Neural crest cell (in vitro differentiated cells): ENCODE measurements at regions not wholly inside any gene's neighbourhood (a gene's known extent, or its start where the extent isn't known, plus 50 kb on each side); places are given as distances from the start of the nearest gene placed in this dataset.

Experiments
- DNase-seq: peaks from one replicate; pipeline ENCODE4 v3.0.0; 2021; ENCODE audit warnings: low read depth, mixed read lengths, low spot score
- H3K27ac Mint-ChIP-seq: one replicate; pipeline ENCODE4 v1.8.0; 2021; ENCODE audit warnings: mild to moderate bottlenecking, mixed read lengths; ENCODE audit not compliant: unreplicated experiment
- H3K27me3 Mint-ChIP-seq: 2 replicates; pipeline ENCODE4 v1.8.0; 2021; ENCODE audit warnings: low read depth, mild to moderate bottlenecking, mixed read lengths
- H3K36me3 Mint-ChIP-seq: 2 replicates; pipeline ENCODE4 v1.8.0; 2021; ENCODE audit warnings: low read depth, mild to moderate bottlenecking, mixed read lengths
- H3K4me1 Mint-ChIP-seq: 2 replicates; pipeline ENCODE4 v1.8.0; 2021; ENCODE audit warnings: mixed read lengths
- H3K4me3 Mint-ChIP-seq: one replicate; pipeline ENCODE4 v1.8.0; 2021; ENCODE audit warnings: mild to moderate bottlenecking, mixed read lengths
- H3K9me3 Mint-ChIP-seq: 2 replicates; pipeline ENCODE4 v1.8.0; 2021; ENCODE audit warnings: mixed read lengths
- TF ChIP-seq, protein P1 (sequence below): fragments of 200-600 bp; sonication (generic); conservative IDR thresholded peaks from 2 replicates; pipeline ENCODE4 v1.5.0; 2021; ENCODE audit warnings: antibody characterized with exemption, mild to moderate bottlenecking

DNA sequence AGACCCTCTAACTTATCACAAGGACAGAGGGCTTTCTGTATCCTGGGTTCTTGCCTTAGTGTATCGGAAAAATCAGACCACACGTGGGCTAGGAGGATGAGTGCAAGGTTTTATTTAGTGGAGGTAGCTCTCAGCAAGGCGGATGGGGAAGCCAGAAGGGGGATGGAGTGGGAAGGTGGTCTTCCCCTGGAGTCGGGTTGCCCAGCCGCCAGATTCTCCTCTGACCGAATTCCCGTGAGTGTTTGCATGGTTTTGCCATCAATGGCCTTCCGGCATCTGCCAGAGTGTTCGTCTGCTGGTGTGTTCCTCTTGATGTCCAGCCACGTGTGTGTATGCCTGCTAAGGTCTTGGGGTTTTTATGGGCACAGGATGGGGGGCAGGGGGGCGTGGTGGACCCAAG lies 1335.1 kb upstream of the SPRY2 start:
- no peak for DNase-seq
- no peaks in the 10 kb centered on the region for H3K9me3 Mint-ChIP-seq
- H3K4me3 Mint-ChIP-seq: no peak overlapping the region
- no peaks in the 10 kb centered on the region for H3K36me3 Mint-ChIP-seq
- H3K27ac Mint-ChIP-seq: no peak overlapping the region
- TF ChIP-seq, protein P1, sequence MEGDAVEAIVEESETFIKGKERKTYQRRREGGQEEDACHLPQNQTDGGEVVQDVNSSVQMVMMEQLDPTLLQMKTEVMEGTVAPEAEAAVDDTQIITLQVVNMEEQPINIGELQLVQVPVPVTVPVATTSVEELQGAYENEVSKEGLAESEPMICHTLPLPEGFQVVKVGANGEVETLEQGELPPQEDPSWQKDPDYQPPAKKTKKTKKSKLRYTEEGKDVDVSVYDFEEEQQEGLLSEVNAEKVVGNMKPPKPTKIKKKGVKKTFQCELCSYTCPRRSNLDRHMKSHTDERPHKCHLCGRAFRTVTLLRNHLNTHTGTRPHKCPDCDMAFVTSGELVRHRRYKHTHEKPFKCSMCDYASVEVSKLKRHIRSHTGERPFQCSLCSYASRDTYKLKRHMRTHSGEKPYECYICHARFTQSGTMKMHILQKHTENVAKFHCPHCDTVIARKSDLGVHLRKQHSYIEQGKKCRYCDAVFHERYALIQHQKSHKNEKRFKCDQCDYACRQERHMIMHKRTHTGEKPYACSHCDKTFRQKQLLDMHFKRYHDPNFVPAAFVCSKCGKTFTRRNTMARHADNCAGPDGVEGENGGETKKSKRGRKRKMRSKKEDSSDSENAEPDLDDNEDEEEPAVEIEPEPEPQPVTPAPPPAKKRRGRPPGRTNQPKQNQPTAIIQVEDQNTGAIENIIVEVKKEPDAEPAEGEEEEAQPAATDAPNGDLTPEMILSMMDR: no peak
- no peaks in the 10 kb centered on the region for H3K27me3 Mint-ChIP-seq
- no peaks in the 10 kb centered on the region for H3K4me1 Mint-ChIP-seq

DNA sequence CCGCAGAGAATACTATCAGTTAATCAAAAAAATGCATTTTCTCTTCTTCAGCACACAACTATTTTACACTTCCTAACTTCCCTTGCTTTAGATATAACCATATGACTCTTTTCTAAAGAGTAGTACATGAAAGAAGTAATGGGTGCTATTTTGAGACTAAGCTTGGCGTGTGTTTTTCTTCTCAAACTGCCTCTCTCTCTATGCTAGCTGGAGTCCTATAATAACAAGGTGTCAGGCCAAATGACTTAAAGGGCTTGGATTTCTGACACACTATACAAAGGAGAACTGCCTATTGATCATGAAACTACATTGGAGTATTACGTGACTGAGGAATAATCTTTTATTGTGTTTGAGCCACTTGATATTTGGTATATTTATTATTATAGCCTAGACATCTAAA lies 1330.1 kb upstream of the SPRY2 start:
- Mint-ChIP-seq H3K9me3 (no peaks in the 10 kb centered on the region), H3K4me3 (no peak overlapping the region), H3K27me3 (no peaks in the 10 kb centered on the region), H3K36me3 (no peaks in the 10 kb centered on the region), H3K27ac (no peak overlapping the region), H3K4me1 (no peaks in the 10 kb centered on the region)
- no peak for DNase-seq
- TF ChIP-seq, protein P1: no peak

- H3K9me3 Mint-ChIP-seq: no peaks in the 10 kb centered on the region
- no peaks in the 10 kb centered on the region for H3K36me3 Mint-ChIP-seq
- no peak for DNase-seq
- H3K4me3 Mint-ChIP-seq: no peak overlapping the region
- no peaks in the 10 kb centered on the region for H3K4me1 Mint-ChIP-seq
- no peak overlapping the region for H3K27ac Mint-ChIP-seq
- TF ChIP-seq, protein P1: no peak
- H3K27me3 Mint-ChIP-seq: no peaks in the 10 kb centered on the region
Measured at GRCh38 chr13:81670048-81670447, 1329.1 kb upstream of the SPRY2 start.

DNA sequence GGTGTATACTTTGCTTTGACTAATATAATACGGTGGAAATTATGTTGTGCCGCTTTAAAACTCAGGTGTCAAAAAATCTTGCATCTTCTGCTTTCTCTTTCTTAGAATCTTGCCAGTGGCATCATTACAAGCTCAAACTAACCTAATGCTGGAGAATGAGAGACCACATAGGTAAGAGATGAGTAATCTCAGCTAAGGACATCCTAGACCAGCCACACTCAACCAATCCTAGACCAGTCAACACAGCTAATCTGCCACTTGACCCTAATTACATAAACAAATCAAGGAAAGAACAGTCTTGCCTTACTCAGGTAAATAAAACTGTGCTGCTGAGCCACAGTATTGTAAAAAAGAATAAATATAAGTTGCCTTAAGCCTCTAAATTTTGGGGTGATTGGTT lies 1323.9 kb upstream of the SPRY2 start:
- DNase-seq: no peak
- Mint-ChIP-seq H3K4me3 (no peak overlapping the region), H3K4me1 (no peaks in the 10 kb centered on the region), H3K9me3 (no peaks in the 10 kb centered on the region), H3K36me3 (no peaks in the 10 kb centered on the region), H3K27me3 (no peaks in the 10 kb centered on the region), H3K27ac (no peak overlapping the region)
- TF ChIP-seq, protein P1: no peak

- no peaks in the 10 kb centered on the region for H3K4me1 Mint-ChIP-seq
Measured at GRCh38 chr13:81659984-81660383, 1319.1 kb upstream of the SPRY2 start.

More at GRCh38 chr13:81659984-81660383, 1319.1 kb upstream of the SPRY2 start:
- no peak overlapping the region for H3K4me3 Mint-ChIP-seq
- TF ChIP-seq, protein P1: no peak
- no peaks in the 10 kb centered on the region for H3K27me3 Mint-ChIP-seq
- DNase-seq: no peak
- no peaks in the 10 kb centered on the region for H3K36me3 Mint-ChIP-seq
- H3K27ac Mint-ChIP-seq: no peak overlapping the region
- H3K9me3 Mint-ChIP-seq: peaks cover 10% of the 10 kb centered on the region
